Keratinocyte (primary cell): ENCODE measurements at regions not wholly inside any gene's neighbourhood (a gene's known extent, or its start where the extent isn't known, plus 50 kb on each side); places are given as distances from the start of the nearest gene placed in this dataset.
"Not testable (repeated sequence)": the region's sequence is repeated elsewhere in the genome, so short reads cannot be mapped to it uniquely, and the experiment has no call there.

ENCODE experiments used
- CTCF ChIP-seq, 3 experiments: IDR thresholded peaks in 1 of 3; conservative IDR thresholded peaks in 1 of 3; optimal IDR thresholded peaks in 1 of 3; 2 replicates in 2 of 3; 3 replicates in 1 of 3; pipeline versions ENCODE3 to v1.5.1; 2011; ENCODE audit warnings: low read length in 3 of 3, mild to moderate bottlenecking in 3 of 3, moderate library complexity in 2 of 3, control low read depth in 1 of 3, inconsistent platforms in 1 of 3; ENCODE audit not compliant: insufficient read depth in 2 of 3; ENCODE audit errors: extremely low read depth in 1 of 3
- EZH2 ChIP-seq: IDR thresholded peaks from one replicate; pipeline ENCODE4 v1.6.1; 2012; ENCODE audit warnings: inconsistent platforms, mild to moderate bottlenecking, low read length, moderate library complexity

- TF ChIP-seq CTCF (optimal IDR thresholded peaks at IDR 0.05 in 1 of 3, IDR thresholded peaks at IDR 0.05 in 1 of 3, conservative IDR thresholded peaks at IDR 0.05 in 1 of 3; ENCODE audit: extremely low read depth in 1 of 3, insufficient read depth in 2 of 3, low read length in 3 of 3); EZH2: not testable (repeated sequence)
Observed at GRCh38 chr1:88597973-88598372, 86.1 kb upstream of the PKN2 start.
